AG10803 (cell line): ENCODE measurements at regions not wholly inside any gene's neighbourhood (a gene's known extent, or its start where the extent isn't known, plus 50 kb on each side); places are given as distances from the start of the nearest gene placed in this dataset.
"Not testable (repeated sequence)": the region's sequence is repeated elsewhere in the genome, so short reads cannot be mapped to it uniquely, and the experiment has no call there.

Experiments
- DNase-seq: peaks from one replicate; pipeline ENCODE4 v3.0.0; 2010; ENCODE audit warnings: low read depth
- H3K4me3 ChIP-seq: 2 replicates; pipeline ENCODE4 v1.5.1; 2011; ENCODE audit warnings: mild to moderate bottlenecking, low read length, control low read depth
- TF ChIP-seq, protein P1 (sequence below): conservative IDR thresholded peaks from 2 replicates; pipeline ENCODE4 v1.5.1; 2011; ENCODE audit warnings: mild to moderate bottlenecking, low read length, control low read depth, inconsistent platforms

DNA sequence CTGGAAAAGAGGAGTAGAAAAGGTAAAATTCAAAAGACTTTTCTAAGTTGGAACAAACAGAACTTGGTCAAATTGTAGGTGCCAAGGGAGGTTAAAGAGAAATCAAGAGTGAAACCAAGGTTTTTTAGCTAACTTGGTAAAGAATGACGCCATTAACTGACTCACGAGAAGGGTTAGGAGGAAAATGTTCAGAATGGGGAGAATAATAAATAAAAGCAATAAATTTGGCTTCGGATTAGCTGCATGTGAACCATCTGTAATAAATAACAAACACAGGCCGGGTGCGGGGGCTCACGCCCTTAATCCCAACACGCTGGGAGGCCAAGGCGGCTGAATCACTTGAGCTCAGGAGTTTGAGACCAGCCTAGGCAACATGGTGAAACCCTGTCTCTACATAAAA, 71.9 kb upstream of the SRRM3 start:
- no peak overlapping the region for H3K4me3 ChIP-seq
- DNase-seq: no peak
- TF ChIP-seq, protein P1, sequence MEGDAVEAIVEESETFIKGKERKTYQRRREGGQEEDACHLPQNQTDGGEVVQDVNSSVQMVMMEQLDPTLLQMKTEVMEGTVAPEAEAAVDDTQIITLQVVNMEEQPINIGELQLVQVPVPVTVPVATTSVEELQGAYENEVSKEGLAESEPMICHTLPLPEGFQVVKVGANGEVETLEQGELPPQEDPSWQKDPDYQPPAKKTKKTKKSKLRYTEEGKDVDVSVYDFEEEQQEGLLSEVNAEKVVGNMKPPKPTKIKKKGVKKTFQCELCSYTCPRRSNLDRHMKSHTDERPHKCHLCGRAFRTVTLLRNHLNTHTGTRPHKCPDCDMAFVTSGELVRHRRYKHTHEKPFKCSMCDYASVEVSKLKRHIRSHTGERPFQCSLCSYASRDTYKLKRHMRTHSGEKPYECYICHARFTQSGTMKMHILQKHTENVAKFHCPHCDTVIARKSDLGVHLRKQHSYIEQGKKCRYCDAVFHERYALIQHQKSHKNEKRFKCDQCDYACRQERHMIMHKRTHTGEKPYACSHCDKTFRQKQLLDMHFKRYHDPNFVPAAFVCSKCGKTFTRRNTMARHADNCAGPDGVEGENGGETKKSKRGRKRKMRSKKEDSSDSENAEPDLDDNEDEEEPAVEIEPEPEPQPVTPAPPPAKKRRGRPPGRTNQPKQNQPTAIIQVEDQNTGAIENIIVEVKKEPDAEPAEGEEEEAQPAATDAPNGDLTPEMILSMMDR: no peak

DNA sequence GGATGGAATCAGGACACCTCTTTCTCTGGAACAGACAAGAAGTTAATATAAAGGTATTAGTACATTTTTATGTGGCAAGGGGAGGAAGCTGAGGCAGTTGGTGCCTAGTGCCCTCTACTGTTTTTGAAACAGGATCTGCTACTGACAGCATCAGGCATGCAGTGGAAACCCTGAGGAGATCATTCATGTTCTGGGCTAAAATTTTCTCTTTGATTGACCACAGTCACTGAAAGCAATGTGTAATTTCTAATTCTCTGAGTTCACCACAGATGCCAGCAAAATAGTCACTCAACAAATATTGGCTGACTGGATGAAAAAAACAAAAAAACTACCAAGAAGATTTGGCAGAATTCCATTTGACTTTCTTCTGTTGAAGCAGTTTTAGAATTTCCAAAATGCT, 71.0 kb upstream of the SRRM3 start:
- TF ChIP-seq, protein P1: peak; percentile 61
- H3K4me3 ChIP-seq: not testable (repeated sequence)
- peak; percentile 58 for DNase-seq

DNA sequence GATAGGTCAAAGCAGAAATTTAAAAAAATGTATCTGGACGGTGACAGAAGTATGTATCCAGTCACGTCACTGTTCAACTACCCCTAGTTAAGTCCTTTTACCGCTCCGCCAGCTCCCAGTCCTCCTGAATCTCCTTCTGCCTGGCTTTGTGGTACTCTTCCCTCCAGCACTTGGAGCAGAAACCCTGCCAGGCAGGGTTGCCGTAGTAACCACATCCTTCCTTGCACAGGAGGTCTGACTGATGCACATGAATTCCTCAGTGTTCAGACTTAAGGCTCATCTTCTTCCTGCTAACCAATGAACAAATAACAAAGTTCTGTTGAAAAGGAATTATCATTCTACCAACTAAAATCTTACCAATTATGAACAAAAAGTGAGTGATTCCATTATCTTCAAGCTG, 69.8 kb upstream of the SRRM3 start:
- H3K4me3 ChIP-seq, DNase-seq: not testable (repeated sequence)

DNA sequence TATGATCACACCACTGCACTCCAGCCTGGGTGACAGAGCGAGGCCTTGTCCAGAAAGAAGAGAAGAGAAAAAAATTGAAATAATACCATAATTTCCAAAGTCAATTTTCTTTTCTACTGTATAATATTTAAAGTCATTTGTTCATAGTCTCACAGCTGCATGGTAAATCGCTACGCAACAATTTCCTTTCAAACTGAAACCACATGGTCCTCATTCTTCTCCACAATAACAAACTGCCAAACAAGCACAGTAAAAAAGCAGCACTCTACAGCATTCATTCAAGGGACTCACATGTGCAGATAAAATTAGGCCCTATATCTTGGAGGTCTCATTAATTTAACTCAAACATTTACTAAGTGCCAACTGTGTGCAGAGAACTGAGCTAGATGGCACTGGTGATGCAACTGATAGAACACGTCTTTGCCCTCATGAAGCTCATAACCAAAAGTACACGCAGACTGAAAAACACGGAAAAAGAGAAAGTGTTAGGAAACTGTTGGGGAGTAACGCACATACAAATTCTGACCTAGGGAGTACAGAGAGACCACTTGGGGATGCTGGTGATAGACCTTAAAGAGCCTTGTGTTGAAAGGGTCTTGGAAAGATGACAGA, 68.4 kb upstream of the SRRM3 start:
- no peak overlapping the region for H3K4me3 ChIP-seq
- no peak for DNase-seq
- TF ChIP-seq, protein P1: no peak

DNA sequence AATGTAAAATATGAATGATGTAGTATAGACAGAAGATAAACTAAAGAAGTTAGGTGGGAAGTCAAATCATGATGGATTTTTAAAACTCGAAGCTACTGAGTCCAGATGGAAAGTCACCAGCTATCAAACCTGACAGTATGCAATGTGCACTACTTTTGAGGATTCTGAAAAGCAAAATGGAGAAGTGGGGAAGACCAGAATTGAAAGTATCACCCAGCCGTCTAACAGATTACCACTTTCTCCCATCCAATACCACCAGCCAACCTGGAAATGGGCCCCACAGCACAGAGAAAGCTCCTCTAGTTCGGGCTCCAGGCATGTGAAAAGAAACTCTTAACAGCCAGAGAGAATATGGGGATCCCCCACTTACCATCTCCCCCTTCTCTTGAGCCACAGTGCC, 67.9 kb upstream of the SRRM3 start:
- H3K4me3 ChIP-seq: no peak overlapping the region
- TF ChIP-seq, protein P1: no peak
- no peak for DNase-seq

DNA sequence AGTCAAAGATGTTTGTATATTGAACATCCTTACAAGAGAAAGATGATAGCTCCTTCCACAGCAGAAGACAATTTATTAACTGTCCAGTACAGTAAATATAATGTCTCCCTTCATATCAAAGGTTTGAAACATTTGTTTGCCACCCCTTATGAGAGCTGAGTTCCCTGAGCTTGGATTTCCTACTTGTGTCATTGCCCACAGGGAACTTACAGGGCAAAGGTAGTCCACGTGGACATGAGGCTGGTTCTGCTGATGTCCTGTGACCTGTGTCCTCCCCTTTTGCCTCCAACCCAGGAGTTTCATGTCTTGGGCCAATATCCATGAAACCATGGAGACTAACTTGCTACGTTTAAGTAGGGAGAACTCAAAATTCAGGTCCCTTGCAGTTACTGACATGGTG, 66.4 kb upstream of the SRRM3 start:
- not testable (repeated sequence) for DNase-seq, H3K4me3 ChIP-seq

DNA sequence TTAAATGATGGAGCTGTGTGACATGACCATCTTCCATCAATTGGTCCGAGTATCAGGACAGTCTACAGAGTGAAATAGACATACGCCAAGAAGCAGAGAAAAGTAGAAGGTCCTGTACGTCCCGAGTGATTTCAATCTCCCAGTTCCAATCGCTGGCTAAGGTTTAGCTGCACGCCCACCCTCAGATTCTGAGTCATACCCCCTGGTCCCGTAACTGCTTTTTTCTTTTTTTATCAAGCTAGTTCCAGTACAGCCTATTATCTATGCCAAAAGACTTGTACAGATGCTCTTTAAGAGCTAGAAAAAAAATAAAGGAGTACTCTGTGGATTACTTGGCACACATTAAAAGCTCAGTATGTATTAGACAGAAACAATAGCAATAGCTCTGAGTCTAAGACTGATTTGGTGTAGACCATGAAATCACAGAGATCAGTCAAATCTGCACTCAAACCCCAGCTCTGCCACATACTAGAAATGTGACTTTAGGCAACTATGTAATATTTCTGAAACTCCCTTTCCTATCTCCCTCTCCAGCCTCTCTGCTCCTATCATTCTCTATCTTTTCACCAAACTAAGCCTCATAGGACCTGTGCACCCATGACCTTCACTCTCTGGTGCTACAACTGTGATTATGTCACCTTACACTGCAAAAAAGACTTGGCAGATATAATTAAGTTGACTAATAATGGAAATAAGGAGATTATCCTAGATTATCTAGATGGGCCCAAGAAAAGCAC, 63.0 kb upstream of the SRRM3 start:
- DNase-seq, H3K4me3 ChIP-seq: not testable (repeated sequence)

DNA sequence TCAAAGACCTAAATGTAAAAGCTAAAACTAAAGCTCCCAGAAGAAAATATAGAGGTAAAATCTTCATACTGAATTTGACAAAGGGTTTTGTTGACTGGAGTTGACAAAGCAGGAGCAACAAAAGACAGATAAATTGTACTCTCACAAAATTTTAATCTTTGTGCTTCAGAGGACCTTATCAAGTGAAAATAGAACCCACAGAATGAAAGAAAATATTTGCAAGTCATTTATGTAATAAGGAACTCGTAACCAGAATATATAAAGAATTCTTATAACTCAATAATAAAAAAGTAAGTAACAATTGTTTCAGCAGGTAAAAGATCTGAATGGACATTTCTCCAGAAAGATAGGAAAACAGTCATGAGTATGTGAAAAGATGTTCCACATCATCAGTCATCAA, 62.0 kb upstream of the SRRM3 start:
- H3K4me3 ChIP-seq: no peak overlapping the region
- TF ChIP-seq, protein P1: no peak
- no peak for DNase-seq

DNA sequence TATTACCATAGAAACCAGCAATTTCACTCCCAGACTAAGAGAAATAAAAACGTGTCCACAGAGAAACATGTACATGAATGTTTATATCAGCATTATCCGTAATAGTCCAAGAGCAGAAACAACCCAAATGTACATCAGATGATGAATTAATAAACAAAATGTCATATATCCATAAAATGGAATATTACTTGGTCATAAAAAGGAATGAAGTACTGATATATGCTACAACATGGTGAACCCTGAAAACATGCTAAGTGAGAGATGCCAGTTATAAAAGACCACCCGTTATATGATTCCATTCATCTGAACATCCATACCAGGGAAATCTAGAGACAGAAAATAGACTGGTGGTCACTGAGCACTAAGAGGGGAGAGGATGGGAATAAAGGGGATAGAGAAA, 61.4 kb upstream of the SRRM3 start:
- H3K4me3 ChIP-seq, DNase-seq: not testable (repeated sequence)
